DND-41 (cell line): ENCODE measurements at regions not wholly inside any gene's neighbourhood (a gene's known extent, or its start where the extent isn't known, plus 50 kb on each side); places are given as distances from the start of the nearest gene placed in this dataset.

Source experiments
- CTCF ChIP-seq: IDR thresholded peaks from 2 replicates; pipeline ENCODE4 v1.5.1; 2012; ENCODE audit warnings: borderline replicate concordance, low read length, moderate library complexity, mild to moderate bottlenecking; ENCODE audit not compliant: poor library complexity, severe bottlenecking; ENCODE audit errors: extremely low read depth
- EZH2 ChIP-seq: IDR thresholded peaks from 3 replicates; pipeline ENCODE4 v1.6.1; 2012; ENCODE audit warnings: borderline replicate concordance, low read depth, mild to moderate bottlenecking, moderate library complexity, low read length, inconsistent platforms; ENCODE audit not compliant: severe bottlenecking

- TF ChIP-seq CTCF (peak; percentile 81), EZH2 (no peak)
These were observed 95.1 kb upstream of the OLIG3 start for GRCh38 chr6:137589067-137589848.
